Kasumi-1 (cell line): ENCODE measurements at regions not wholly inside any gene's neighbourhood (a gene's known extent, or its start where the extent isn't known, plus 50 kb on each side); places are given as distances from the start of the nearest gene placed in this dataset.
"Not testable (repeated sequence)": the region's sequence is repeated elsewhere in the genome, so short reads cannot be mapped to it uniquely, and the experiment has no call there.

Source experiments
- DNase-seq, 2 experiments: peaks; one replicate each; lab custom pipeline; 2025; lab: John Stamatoyannopoulos, UW

DNA sequence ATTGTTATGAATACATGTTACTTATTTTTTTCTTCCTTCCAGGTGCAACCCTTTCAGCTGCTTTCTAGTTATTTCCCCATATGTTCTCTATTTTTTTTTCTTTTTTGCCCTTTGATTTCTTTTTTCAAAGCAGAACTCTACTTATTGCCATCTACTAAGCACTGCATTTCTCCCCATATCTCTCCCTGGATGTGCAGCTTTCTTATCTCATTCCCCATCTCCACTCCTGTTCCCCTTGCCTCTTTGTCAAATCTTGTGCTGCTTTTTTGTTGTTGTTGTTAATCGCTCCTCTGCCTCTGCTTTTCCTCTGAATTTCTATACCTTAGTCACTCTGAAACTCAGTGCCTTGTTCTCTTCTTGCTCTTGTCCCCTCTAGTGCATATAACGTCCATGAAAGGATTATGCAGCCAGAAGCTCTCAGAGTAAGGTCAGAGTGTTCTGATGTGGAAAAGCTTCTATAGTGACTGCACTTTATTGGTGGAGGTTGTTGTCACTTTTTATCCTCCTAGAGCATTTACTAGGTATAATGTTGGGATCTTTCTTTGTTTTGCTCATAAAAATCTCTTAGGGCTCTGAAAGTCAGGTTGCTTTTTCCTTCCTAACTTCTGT is 51.1 kb upstream of the JADE1 start:
- no peak for DNase-seq

DNA sequence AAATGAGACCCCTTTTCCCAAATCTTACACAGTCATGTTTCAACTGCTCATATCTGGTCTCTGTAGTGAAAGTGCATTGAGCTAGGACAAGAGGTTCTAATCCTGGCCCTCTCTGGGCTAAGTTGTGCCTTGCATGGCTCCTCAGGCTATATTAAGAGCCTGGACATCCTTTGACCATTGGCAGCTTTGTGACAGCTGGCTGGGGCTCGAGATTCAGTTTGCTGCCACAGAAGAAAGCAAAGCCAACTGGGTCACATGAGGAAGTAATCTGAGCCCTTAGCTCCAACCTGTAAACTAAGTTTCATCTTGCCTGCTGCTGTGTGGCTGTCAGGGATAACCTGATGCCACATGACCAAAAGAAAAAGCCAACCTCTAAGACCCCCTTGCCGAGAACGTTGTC is 51.8 kb upstream of the JADE1 start:
- DNase-seq = no peak

DNA sequence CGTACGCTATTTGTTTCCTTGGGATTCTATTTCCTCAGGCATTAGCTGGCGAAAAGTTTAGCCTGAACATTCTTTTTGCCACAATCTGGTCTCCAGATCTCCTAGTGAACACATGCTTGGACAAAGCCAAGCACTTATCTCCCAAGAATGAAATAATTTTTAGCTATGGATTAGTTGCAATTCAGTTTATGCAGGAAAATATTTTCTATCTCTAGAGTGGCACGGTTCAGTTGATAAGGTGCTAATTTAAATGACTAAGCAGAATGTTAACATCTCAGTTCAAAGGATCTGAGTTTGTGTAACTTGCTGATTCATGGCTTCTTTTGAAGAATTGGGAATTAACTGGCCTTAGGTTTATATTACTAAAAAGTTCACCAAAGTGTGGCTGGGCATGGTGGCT is 58.1 kb upstream of the JADE1 start:
- DNase-seq = no peak

DNA sequence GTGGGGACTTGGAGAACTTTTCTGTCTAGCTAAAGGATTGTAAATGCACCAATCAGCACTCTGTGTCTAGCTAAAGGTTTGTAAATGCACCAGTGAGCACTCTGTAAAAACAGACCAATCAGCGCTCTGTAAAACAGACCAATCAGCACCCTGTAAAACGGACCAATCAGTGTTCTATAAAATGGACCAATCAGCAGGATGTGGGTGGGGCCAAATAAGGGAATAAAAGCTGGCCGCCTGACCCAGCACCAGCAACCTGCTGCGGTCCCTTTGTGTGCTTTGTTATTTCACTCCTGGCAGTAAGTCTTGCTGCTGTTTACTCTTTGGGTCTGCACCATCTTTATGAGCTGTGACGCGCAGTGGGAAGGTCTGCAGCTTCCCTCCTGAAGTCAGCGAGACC is 67.8 kb upstream of the JADE1 start:
- DNase-seq = not testable (repeated sequence)

DNA sequence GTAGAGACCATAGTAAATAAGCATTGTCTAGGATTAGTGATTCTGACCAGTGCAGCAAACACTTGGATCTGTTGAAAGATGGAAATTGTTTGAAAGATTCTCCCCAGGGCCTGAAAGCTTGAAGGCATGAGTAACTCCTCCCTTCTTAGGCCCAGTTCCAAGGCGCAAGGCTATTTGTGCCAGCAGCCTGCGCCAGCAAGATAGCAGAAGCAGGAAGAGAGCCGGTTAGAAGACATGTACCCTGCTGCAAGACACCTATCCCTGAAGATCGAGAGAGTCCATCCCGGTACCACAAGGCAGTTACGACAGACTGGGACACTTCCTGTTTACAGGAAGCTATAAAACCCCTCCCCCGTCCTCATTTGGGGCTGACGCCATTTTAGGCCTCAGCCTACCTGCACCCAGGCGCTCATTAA is 72.4 kb upstream of the JADE1 start:
- no peak for DNase-seq

DNA sequence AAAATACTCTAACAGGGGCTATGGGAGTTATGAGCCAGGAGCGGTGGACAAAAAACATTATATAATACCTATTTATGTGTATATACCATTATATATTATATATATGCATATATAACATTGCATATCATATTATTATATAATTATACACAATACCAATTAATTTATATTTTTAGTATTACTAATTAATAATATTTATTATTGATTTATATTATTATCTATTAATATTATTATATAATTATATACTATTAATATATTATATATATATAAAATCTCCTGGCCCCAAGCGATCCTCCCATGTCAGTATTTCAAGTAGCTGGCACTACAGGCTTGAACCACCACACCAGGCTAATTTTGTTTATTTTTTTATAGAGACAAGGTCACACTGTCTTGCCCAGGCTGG is 73.8 kb upstream of the JADE1 start:
- DNase-seq = no peak

DNA sequence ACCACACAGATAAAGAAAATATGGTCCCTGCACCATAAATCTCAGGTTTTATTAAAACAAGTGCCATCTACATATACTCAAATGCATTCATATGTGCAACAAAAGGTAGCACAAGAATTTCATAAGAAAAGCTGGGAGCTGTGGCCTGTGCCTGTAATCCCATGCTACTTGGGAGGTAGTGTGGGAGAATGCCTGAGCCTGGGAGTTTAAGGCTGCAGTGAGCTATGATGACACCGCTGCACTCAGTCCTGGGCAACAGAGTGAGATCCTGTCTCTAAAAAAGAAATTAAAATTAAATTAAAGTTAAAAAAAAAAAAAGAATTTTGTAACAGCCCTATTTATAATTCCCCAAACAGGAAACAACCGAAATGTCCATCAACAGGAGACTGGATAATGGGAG is 81.3 kb upstream of the JADE1 start:
- DNase-seq = no peak

DNA sequence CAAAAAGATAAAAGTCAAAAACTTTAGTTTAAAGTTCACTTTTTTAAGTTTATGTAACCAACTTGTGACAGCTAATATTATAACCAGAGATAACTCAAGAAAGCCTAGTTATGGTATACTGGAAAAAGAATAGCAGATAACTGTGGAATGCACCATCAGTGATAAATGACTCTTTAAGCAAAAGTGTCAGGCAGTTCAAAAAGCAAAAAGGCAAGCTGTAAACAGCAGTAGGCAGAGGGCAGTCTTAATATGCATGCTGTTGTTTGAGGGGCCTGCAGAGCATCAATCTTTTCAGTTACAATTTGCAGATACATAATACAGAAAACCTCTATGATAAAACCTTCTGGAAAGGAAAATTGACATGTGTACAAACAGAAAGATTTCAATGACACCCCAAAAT is 81.8 kb upstream of the JADE1 start:
- no peak for DNase-seq

DNA sequence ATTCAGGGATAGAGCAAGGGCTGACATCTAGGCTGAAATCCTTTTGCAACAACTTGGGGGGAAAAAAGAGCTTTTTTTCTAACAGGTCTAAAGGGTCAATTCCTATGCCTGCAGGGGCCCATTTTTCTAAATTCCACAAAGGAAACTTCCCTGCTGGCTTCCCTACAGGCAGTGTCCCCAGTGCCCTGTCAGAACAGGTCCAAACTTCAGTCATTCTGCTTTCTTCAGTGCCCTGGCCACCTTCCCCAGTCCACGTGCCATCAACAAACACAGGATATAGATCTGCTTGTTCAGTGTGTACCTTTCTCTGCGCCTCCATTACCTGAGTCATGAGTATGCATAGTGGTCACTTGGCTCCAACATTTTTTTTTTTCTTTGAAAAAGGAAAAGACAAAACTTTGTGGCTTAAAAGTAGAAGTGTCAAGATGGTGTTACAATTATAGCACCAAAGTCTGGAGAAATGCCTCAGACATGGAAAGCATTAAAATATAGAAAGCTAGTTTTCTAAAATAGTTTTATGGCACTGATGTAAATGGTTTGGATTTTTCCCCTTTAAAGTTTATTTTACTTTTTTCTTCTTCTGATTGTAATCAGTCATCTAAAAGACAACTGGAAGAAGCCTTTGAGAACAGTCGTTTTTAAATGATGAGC is 84.0 kb upstream of the JADE1 start:
- no peak for DNase-seq

DNA sequence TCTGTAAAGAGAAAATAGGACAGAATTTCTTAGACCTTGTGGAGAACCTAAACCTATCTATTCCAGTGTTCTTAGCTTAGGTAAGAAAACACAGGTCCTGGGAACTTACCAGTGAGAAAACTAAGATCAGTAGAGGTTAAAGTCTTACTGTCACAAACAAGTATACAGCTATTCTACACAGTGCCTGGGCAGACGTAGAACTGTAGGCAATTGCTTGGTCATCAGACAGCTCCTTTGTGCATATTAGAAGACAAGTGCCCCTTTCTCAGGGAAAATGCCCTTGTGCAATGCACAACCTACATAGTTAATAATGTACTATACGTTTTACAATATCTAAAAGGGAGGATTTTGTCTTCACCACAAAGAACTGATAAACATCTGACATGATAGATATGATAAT is 86.6 kb upstream of the JADE1 start:
- no peak for DNase-seq

DNA sequence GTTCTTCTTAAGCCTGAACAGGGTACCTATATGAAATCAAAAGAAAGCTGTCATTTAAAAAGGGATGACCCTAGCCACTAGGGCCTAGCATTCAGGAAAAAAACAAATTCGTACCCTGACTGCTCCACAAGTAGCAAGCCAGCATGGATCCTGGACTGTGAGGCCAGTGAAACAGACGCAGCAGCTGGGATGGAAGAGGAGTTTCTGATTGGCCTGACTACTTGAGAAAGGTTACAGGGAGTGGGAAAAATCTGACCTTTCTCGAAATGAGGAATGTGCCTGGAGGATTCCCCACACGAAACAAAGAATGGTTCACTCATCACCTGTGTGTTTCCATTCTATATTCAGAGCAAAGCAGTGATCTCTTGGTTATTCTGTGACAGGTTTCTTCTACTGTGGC is 87.6 kb upstream of the JADE1 start:
- DNase-seq = no peak

DNA sequence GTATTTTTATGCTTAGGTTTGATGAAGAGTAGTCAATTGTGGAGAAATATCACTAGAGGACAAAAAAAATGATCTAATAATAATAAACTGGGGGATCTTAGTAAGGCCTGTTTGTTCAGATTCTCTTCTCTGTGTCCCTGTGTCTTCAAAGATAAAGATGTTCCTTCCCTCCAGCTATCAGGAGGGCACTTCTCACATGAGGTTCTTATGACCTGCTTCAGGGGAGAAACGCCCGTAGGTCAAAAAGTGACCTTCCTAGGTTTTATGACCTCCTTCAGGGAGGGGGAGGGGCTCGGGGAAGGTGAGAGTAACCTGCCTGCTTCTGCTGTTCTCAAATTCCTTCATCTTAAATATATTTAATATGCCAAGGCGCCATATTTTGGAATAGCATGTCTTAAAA is 89.2 kb upstream of the JADE1 start:
- DNase-seq = no peak

DNA sequence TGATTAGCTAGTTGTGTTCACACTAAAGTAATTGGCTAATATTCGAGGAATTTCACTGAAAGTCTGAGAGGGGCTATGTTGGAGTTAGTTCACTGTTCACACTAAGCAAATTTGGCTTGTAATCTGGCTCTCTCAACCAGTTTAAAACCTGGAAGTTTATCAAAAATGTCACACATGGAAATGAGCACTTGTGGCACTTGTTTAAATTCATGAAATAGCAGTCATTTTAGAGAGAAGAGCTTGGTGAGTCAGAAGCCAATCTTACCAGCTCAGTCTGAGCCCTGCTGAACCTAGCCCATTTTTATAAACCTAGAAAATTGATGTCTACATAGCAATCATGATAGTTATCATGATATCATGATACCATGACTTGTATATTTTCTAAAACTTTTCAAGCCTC is 90.7 kb upstream of the JADE1 start:
- DNase-seq = no peak

DNA sequence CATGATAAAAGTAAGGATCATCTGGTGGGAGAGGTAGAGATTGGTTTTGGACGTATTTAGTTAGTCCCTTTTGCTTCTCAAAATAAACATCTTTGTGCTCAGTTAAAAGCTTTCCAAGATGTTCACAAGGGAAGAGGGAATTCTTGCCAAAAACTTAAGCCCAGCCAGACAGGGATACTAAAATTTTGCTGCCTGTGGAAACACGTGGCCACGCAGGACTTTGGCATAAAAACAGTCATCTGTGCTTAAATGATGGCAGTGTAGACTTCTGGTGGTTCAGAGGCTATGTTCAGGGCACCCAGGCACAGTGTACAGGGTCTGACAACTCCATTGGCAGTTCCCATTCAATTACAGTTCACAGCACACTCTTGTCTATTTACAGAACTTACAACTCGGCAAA is 93.2 kb upstream of the JADE1 start:
- no peak for DNase-seq

DNA sequence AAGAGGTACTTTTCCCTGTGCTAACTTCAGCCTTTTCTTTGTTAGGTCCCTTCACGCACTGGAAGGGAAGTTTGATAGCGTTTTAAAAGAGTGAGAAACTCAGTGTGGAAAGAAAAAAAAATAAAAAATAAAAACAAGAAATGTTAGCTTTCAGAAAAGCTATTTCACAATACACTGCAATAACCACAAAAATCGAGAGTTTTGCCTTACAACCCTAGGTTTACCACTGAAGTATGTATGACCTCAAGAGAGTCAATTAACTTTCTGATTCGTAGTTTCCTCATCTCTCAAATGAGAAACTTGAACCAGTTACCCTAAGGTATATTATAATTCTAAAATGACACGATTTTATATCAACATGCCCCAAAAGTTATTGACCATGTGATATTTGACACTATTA is 93.9 kb upstream of the JADE1 start:
- DNase-seq = no peak

DNA sequence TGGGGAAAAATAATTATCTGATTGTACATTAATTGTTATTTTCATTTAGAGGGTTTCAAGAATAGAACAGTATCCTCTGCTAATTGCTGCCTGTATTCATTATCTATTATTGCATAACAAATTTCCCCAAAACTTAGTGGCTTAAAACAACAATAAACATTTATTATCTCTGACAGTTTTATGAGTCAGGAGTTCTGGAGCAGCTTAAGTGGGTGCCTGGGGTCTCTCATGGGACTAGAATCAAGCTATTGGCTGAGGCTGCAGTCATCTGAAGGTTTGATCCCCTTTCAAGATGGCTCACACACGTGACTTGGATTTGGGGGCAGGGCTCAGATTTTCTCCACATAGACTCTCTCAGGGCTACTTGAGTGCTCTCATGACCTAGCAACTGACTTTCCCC is 98.1 kb upstream of the JADE1 start:
- DNase-seq = no peak

DNA sequence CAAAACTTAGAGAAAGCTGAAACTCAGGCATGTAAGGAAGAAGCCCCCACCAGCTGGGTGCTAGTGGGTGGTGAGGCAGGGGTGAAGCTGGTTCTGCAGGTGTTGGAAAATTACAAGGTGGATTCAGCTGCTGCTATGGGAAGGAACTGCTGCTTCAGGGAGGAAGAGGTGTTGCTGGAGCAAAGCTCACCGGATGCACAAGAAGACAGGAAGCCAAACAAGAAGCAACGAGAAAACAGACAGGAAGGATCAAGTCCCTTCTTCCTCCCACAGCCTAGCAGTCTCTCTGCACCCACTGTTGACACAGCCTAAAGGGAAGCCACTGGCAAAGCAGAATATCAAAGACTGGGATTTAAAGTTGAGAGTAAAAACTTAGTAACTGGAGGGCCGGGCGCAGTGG is 100.2 kb upstream of the JADE1 start:
- DNase-seq = peak; percentile 86 to 87

DNA sequence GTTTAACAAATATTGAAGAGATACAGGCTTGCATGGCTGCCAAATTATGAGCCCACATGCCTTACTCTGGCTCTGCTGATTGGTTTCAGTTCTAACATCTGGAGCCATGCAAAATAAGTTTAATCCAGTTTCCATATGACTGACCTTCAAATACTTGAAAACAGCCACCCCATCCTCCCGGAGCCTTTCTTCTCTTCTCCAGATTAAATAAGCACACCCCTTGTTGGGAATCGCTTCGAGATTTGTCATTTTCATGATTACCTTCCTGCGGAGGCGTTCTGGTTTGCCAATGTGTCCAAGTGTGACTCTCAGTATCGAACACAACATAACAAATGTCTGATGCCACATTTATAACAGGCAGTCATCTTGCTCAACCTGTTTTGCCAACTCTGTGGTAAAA is 101.6 kb upstream of the JADE1 start:
- DNase-seq = no peak

DNA sequence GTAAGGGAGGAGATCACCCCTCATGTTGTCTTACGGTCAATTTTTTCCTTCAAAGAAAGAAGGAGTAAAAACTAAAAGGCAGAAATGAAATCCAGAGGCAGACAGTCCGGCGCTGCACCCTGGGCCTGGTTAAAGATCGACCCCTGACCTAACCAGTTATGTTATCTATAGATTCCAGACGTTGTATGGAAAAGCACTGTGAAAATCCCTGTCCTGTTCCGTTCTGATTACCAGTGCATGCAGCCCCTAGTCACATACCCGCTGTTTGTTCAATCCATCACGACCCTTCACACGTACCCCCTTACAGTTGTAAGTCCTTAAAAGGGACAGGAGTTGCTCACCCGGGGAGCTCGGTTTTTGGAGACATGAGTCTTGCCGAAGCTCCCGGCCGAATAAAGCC is 105.6 kb upstream of the JADE1 start:
- DNase-seq = no peak

DNA sequence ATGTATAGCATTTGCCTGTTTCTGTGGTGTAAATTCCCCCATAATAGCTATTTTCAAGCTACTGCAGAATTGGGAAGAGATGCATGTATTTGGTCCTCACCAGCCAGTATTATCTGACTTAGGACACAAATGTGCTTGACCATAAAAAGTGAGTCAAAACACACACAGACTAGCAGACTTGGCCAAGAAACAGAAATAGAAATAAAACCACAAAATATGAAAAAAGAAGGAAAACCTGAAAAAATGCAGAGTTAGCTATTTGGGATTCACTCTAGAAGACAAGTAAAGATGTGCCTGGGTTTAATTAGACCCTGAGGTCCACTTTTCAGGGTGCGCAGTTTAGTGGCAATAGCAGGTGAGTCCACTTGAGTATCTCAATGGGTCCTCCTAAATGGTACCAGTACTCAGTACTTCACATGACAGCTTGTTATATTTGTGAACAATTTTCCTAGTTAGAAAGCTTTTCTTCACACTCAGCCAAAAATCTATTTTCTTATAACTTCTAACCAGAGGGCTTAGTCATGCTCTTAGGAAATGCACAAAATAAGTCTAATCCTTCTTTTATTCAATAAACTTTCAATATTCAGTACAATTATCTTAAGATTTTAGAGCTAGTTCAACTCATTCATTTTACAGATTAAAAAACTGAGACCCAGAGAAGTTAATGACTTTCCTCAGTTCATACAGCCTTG is 108.7 kb upstream of the JADE1 start:
- no peak for DNase-seq

DNA sequence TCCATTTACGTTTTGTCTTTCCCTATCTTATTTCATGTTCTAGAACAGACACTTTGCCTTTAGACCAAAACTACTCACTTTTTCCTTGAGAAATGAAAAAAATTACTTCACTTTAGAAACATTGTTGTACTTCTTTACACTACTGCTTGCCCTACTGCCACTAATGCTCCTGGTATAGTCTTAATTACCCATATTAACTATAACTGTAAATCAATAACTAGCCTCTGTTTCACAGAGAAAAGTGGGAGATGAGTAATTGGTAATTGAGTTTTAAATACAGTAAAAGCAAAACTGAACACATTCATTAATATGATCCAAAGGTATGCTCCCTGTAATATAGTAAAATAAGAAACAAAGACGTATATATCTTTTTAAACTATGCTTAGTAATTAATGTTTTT is 111.1 kb upstream of the JADE1 start:
- no peak for DNase-seq

DNA sequence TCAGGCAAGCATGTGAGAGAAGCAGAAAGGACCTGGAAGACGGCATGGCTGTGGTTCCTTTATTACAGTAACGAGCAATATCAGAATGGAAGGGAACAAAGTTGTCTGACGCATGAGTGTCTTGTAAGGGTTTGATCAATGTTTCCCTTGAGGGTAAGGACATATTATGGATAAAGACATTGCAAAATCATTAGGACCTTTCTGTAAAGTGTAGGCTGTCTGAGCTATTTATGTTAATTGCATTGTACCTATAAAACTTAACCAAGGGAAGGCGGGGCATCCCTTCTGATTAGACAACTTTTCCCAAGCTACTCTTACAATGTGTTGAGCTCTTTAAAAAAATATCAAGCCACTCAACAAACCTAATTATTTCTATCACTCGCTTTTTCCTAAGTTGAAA is 112.2 kb upstream of the JADE1 start:
- DNase-seq = no peak

DNA sequence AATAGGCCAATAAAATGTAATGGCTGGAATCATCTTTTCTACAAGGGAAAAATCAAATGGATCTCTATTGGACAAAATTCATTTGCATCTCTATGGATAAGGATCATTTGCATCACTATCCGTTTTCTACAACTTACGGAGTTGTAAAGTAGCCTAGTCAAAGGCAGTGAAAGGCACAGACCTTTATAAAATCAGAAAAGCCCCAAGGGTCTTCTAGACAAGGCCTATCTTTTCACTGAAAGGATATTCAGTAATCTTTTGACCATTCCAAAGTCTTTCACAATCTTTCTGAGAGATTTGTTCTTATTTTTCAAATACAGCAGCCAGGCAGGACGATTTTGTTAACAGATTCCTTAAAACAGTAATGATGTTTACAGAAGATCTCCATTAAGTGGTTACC is 119.5 kb upstream of the JADE1 start:
- no peak for DNase-seq
